Osteoblast (primary cell): ENCODE measurements at regions not wholly inside any gene's neighbourhood (a gene's known extent, or its start where the extent isn't known, plus 50 kb on each side); places are given as distances from the start of the nearest gene placed in this dataset.
A peak's percentile ranks its signal among the peaks of the same experiment; 100 is the strongest.

Source experiments
- DNase-seq: peaks from one replicate; pipeline ENCODE4 v3.0.0; 2011; ENCODE audit warnings: low spot score, mixed read lengths; ENCODE audit not compliant: insufficient read length; ENCODE audit errors: missing footprints
- H2AFZ ChIP-seq: 2 replicates; pipeline ENCODE4 v1.6.0; 2011; ENCODE audit warnings: mild to moderate bottlenecking, low read length
- H3K27ac ChIP-seq: 2 replicates; pipeline ENCODE4 v1.5.1; 2011; ENCODE audit warnings: mild to moderate bottlenecking, low read depth, low read length, moderate library complexity
- H3K27me3 ChIP-seq: 2 replicates; pipeline ENCODE4 v1.6.0; 2012; ENCODE audit warnings: mild to moderate bottlenecking, control low read depth, inconsistent platforms, low read length, moderate library complexity; ENCODE audit not compliant: insufficient read depth
- H3K36me3 ChIP-seq: 2 replicates; pipeline ENCODE4 v1.5.1; 2011; ENCODE audit warnings: mild to moderate bottlenecking, low read length, control low read depth, moderate library complexity; ENCODE audit not compliant: insufficient read depth
- H3K4me1 ChIP-seq: 2 replicates; pipeline ENCODE4 v1.5.1; 2011; ENCODE audit warnings: mild to moderate bottlenecking, low read length, control low read depth, moderate library complexity; ENCODE audit not compliant: insufficient read depth
- H3K4me2 ChIP-seq: 2 replicates; pipeline ENCODE4 v1.6.0; 2011; ENCODE audit warnings: mild to moderate bottlenecking, low read length; ENCODE audit not compliant: insufficient read depth
- H3K4me3 ChIP-seq: fragments of 200-600 bp; sonication (generic); 3 replicates; pipeline ENCODE4 v1.5.1; 2012; ENCODE audit warnings: mild to moderate bottlenecking, low read length, inconsistent platforms; ENCODE audit not compliant: insufficient read depth
- H3K79me2 ChIP-seq: 2 replicates; pipeline ENCODE4 v1.6.0; 2012; ENCODE audit warnings: mild to moderate bottlenecking, low read length, control low read depth, inconsistent platforms; ENCODE audit not compliant: insufficient read depth
- H3K9me3 ChIP-seq: 2 replicates; pipeline ENCODE4 v1.5.1; 2011; ENCODE audit warnings: low read depth, low read length, control low read depth
- H4K20me1 ChIP-seq: 2 replicates; pipeline ENCODE4 v1.6.0; 2012; ENCODE audit warnings: mild to moderate bottlenecking, low read length, control low read depth; ENCODE audit not compliant: insufficient read depth
- TF ChIP-seq, protein P1 (sequence below): IDR thresholded peaks from 2 replicates; pipeline ENCODE4 v1.5.1; 2011; ENCODE audit warnings: mild to moderate bottlenecking, low read depth, low read length, moderate library complexity; ENCODE audit errors: extremely low read depth

- peak; percentile 91 for DNase-seq
- TF ChIP-seq, protein P1, sequence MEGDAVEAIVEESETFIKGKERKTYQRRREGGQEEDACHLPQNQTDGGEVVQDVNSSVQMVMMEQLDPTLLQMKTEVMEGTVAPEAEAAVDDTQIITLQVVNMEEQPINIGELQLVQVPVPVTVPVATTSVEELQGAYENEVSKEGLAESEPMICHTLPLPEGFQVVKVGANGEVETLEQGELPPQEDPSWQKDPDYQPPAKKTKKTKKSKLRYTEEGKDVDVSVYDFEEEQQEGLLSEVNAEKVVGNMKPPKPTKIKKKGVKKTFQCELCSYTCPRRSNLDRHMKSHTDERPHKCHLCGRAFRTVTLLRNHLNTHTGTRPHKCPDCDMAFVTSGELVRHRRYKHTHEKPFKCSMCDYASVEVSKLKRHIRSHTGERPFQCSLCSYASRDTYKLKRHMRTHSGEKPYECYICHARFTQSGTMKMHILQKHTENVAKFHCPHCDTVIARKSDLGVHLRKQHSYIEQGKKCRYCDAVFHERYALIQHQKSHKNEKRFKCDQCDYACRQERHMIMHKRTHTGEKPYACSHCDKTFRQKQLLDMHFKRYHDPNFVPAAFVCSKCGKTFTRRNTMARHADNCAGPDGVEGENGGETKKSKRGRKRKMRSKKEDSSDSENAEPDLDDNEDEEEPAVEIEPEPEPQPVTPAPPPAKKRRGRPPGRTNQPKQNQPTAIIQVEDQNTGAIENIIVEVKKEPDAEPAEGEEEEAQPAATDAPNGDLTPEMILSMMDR: peak; percentile 88
- Histone ChIP-seq H3K4me3 (no peak overlapping the region), H3K4me1 (peaks cover 4% of the 10 kb centered on the region), H3K36me3 (no peaks in the 10 kb centered on the region), H3K27ac (no peak overlapping the region), H3K4me2 (peak overlapping the region; percentile 74), H4K20me1 (no peaks in the 10 kb centered on the region), H3K27me3 (no peaks in the 10 kb centered on the region), H2AFZ (peak overlapping the region; percentile 90), H3K79me2 (no peaks in the 10 kb centered on the region), H3K9me3 (no peaks in the 10 kb centered on the region)
Measured at GRCh38 chr13:26482451-26483197, 74.9 kb upstream of the WASF3 start.

DNA sequence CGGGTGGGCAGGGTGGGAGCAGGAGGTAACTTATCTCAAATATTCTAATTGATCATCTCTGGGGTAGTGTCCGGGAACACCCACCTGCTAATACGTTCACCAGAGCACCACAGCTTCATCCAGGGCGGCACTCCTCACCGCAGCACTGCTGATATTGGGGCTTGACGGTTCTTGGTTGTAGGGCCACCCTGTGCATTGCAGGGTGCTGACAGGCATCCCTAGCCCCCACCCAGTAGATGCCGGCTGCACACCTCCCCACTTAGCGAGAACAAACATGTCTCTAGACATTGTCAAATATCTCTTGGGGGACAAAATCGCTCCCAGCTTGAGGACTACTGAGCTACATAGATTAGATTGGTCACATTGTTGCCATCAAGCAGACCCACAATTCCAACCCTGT is 73.9 kb upstream of the WASF3 start:
- Histone ChIP-seq H2AFZ (no peak overlapping the region), H3K9me3 (no peaks in the 10 kb centered on the region), H3K4me1 (peaks cover 4% of the 10 kb centered on the region), H4K20me1 (no peaks in the 10 kb centered on the region), H3K4me2 (no peak overlapping the region), H3K79me2 (no peaks in the 10 kb centered on the region), H3K4me3 (no peak overlapping the region), H3K36me3 (no peaks in the 10 kb centered on the region), H3K27ac (no peak overlapping the region), H3K27me3 (peaks cover under 1% of the 10 kb centered on the region)
- DNase-seq: no peak
- TF ChIP-seq, protein P1: no peak

DNA sequence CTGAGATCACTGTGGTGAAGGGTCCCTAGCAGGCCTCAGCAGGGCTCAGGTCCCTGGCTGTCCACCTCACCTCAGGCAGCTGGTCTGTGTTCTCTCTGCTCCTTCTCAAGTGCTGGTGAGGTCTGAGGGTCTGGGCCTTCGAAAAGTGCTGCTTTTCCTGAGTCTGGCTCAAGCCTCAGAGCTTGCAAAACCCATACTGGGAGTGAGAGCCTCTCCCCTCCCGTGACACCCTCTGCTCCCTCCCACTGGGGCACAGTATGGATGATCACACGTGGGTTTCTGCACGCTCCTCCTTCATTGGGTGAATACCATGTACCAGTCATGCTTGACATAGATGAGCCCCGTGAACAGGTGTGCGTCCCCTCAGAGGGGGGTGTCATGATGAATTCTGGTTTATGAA is 73.3 kb upstream of the WASF3 start:
- Histone ChIP-seq H3K4me2 (no peak overlapping the region), H3K79me2 (no peaks in the 10 kb centered on the region), H3K4me3 (no peak overlapping the region), H3K4me1 (peaks cover 4% of the 10 kb centered on the region), H2AFZ (no peak overlapping the region), H3K27me3 (peaks cover 7% of the 10 kb centered on the region), H4K20me1 (no peaks in the 10 kb centered on the region), H3K9me3 (no peaks in the 10 kb centered on the region), H3K27ac (no peak overlapping the region), H3K36me3 (no peaks in the 10 kb centered on the region)
- DNase-seq: no peak
- TF ChIP-seq, protein P1: no peak

- H3K4me1 ChIP-seq: peaks cover 3% of the 10 kb centered on the region
- no peaks in the 10 kb centered on the region for H4K20me1 ChIP-seq
- H3K36me3 ChIP-seq: no peaks in the 10 kb centered on the region
- peaks cover 13% of the 10 kb centered on the region for H3K27me3 ChIP-seq
- no peak overlapping the region for H3K4me2 ChIP-seq
- TF ChIP-seq, protein P1: no peak
- H3K9me3 ChIP-seq: no peaks in the 10 kb centered on the region
- H2AFZ ChIP-seq: peak overlapping the region; percentile 53
- no peak overlapping the region for H3K4me3 ChIP-seq
- H3K79me2 ChIP-seq: no peaks in the 10 kb centered on the region
- DNase-seq: no peak
- H3K27ac ChIP-seq: no peak overlapping the region
Measured at GRCh38 chr13:26485288-26485687, 72.2 kb upstream of the WASF3 start.
